AG04450 (cell line): ENCODE measurements at regions not wholly inside any gene's neighbourhood (a gene's known extent, or its start where the extent isn't known, plus 50 kb on each side); places are given as distances from the start of the nearest gene placed in this dataset.

ENCODE experiments used
- CTCF ChIA-PET: fragments of 300-600, 350-600 bp; formaldehyde crosslinking; extraction: SDS; loops from one replicate; lab custom pipeline; 2022; ENCODE audit warnings: antibody characterized with exemption, inconsistent platforms; lab: Charles Lee
- POLR2A ChIA-PET: fragments of 350-600 bp; formaldehyde crosslinking; extraction: SDS; loops from one replicate; lab custom pipeline; 2021; ENCODE audit warnings: antibody characterized with exemption, inconsistent platforms; lab: Yijun Ruan, JAX
- DNase-seq: peaks from one replicate; pipeline ENCODE4 v3.0.0-alpha.2; 2011; ENCODE audit warnings: low read depth, low spot score
- H3K27ac ChIP-seq: one replicate; pipeline ENCODE4 v1.5.1; 2012; ENCODE audit warnings: low read depth, low read length, control low read depth
- H3K27me3 ChIP-seq: one replicate; pipeline ENCODE4 v1.6.0; 2012; ENCODE audit warnings: low read length; ENCODE audit not compliant: control insufficient read depth, insufficient read depth
- H3K4me3 ChIP-seq: 2 replicates; pipeline ENCODE4 v1.5.1; 2011; ENCODE audit warnings: mild to moderate bottlenecking, low read depth, low read length, control low read depth
- H3K9me3 ChIP-seq: 2 replicates; pipeline ENCODE4 v1.5.1; 2012; ENCODE audit warnings: low read length; ENCODE audit not compliant: control insufficient read depth, insufficient read depth
- TF ChIP-seq, protein P1 (sequence below): IDR thresholded peaks from 2 replicates; pipeline ENCODE4 v1.5.1; 2011; ENCODE audit warnings: low read depth, low read length, control low read depth, inconsistent platforms

DNA sequence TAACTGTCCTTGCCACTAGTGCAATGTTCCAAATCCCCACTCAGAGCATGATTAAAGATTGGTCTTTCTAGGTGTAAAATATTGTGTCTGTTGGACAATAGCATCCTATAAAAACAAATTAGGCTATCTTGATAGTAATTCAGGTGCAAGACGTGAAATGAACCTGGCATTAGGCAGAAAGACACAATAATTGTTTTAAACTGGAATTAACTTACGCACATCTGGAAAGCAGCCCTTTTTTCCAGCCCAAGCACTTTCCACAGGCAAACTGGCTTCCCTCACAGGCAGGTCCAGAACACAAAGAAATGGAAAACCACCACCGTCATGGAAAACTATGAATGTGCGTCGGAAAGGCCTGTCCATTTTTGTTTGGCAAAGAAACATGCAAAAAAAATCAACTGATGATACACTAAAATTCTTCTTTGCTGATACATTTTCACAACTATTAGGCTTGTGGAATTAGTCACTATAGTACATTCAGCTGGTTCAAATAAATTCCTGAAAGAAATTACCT is 474.7 kb upstream of the IL12A start:
- H3K27ac ChIP-seq: no peak overlapping the region
- POLR2A ChIA-PET: no interaction called here
- TF ChIP-seq, protein P1, sequence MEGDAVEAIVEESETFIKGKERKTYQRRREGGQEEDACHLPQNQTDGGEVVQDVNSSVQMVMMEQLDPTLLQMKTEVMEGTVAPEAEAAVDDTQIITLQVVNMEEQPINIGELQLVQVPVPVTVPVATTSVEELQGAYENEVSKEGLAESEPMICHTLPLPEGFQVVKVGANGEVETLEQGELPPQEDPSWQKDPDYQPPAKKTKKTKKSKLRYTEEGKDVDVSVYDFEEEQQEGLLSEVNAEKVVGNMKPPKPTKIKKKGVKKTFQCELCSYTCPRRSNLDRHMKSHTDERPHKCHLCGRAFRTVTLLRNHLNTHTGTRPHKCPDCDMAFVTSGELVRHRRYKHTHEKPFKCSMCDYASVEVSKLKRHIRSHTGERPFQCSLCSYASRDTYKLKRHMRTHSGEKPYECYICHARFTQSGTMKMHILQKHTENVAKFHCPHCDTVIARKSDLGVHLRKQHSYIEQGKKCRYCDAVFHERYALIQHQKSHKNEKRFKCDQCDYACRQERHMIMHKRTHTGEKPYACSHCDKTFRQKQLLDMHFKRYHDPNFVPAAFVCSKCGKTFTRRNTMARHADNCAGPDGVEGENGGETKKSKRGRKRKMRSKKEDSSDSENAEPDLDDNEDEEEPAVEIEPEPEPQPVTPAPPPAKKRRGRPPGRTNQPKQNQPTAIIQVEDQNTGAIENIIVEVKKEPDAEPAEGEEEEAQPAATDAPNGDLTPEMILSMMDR: no peak
- H3K27me3 ChIP-seq: peaks cover 6% of the 10 kb centered on the region
- H3K4me3 ChIP-seq: no peak overlapping the region
- no peak for DNase-seq
- H3K9me3 ChIP-seq: no peaks in the 10 kb centered on the region
- CTCF ChIA-PET: no interaction called here

DNA sequence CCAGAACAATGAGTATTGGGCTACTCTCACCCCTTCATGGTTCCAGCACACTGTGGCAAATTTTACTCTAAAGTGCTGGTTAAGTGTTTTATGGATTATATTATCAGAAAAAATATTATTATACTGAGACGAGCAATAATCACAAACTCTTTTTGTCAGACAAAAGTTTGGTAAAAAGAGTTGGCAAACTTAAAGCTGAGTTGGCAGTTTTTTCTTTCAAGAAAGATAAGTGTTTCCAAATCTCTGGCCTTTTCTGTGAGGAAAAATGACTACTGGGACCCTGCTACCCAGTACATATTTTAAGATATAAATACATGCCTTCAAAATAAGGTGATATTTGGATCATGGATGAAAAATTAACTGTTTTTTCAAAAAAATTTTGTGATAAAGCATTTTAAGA is 471.5 kb upstream of the IL12A start:
- no peak overlapping the region for H3K27ac ChIP-seq
- POLR2A ChIA-PET: no interaction called here
- no peaks in the 10 kb centered on the region for H3K9me3 ChIP-seq
- H3K27me3 ChIP-seq: peaks cover 6% of the 10 kb centered on the region
- H3K4me3 ChIP-seq: no peak overlapping the region
- CTCF ChIA-PET: no interaction called here
- TF ChIP-seq, protein P1: no peak
- DNase-seq: no peak

DNA sequence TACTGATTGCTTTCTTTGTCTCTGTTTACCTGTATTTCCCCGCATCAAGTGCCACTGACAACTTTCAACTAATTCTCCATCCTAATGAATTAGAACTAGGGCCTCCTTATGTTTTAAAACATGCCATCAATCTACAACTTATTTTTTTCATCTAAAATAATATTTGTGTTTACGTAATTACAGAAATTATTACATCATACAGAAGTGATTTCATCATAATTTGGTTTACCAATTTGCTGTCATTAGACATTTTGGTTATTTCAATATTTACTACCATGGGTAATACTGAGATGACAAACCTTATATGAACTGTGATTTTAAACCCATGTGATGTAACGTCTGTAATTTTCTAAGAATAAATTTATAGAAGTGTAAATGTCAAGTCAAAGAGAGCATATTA is 468.0 kb upstream of the IL12A start:
- no peak for DNase-seq
- Histone ChIP-seq H3K27ac (no peak overlapping the region), H3K27me3 (no peaks in the 10 kb centered on the region), H3K4me3 (no peak overlapping the region), H3K9me3 (no peaks in the 10 kb centered on the region)
- ChIA-PET POLR2A (no interaction called here), CTCF (no interaction called here)
- TF ChIP-seq, protein P1: no peak

DNA sequence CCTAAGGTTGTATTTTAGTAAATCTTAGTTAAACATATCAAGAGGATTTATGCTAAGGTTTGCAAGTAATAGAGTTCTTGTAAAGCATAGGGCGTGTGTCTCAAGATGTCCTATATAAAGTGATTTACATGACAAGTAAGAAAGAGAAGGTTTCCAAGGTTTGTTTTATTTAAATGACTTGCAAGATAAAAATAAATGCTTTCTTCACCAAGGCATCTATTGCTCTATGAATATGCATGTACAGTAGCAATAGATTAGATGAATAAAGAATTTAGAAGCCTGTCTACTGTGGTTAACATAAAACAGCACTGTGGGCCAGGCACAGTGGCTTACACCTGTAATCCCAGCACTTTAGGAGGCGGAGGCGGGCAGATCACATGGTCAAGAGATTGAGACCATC is 466.4 kb upstream of the IL12A start:
- ChIA-PET CTCF (no interaction called here), POLR2A (no interaction called here)
- no peak overlapping the region for H3K27ac ChIP-seq
- no peaks in the 10 kb centered on the region for H3K27me3 ChIP-seq
- DNase-seq: no peak
- no peaks in the 10 kb centered on the region for H3K9me3 ChIP-seq
- TF ChIP-seq, protein P1: no peak
- H3K4me3 ChIP-seq: no peak overlapping the region

DNA sequence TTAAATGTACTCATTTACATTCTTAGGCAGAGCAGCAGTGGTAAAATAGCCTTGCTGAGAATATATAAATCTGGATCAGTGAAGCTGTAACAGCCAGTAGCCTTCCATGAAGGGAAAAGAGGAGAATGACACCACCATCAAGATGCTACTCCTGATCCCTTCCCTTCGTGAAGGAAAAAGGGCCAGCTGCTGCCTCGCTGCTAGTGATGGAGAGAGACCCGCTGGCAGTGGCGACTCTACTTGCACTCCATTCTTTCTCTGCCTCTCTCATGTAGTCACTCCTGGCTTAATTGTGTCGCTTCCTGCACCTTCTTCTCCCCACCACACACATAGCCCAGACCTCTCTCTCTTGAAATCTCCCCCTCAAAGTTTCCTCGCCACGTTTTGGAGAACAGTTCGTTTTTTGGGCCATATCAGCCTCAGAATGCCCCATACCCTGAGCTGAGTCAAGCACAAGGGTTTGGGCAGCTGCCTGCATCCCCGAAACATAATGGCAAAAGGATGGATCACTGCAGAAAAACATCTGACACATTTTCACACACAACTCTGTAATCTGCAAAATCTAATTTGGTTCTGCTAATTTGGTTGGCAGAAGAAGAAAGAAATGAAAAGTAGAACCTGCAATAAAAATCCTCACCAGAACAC is 460.3 kb upstream of the IL12A start:
- TF ChIP-seq, protein P1: no peak
- ChIA-PET POLR2A (no interaction called here), CTCF (no interaction called here)
- Histone ChIP-seq H3K9me3 (no peaks in the 10 kb centered on the region), H3K27me3 (peaks cover 3% of the 10 kb centered on the region), H3K27ac (no peak overlapping the region), H3K4me3 (no peak overlapping the region)
- DNase-seq: no peak
